Panc1 (cell line): ENCODE measurements at regions not wholly inside any gene's neighbourhood (a gene's known extent, or its start where the extent isn't known, plus 50 kb on each side); places are given as distances from the start of the nearest gene placed in this dataset.
A peak's percentile ranks its signal among the peaks of the same experiment; 100 is the strongest.

ENCODE experiments used
- ATAC-seq: fragments of 200-7000 bp; cut with Tn5 transposase; 2 replicates; pipeline ENCODE4 v1.9.1; 2020; ENCODE audit warnings: mild to moderate bottlenecking, moderate library complexity
- BruUV-seq: library from RNA; stranded (reverse); fragments of 400-500 nt; replicated peaks from 2 replicates; lab custom pipeline; 2021; lab: Mats Ljungman, UMichigan
- CTCF ChIA-PET: fragments of 300-600 bp; sonication (Branson Sonifier 250); formaldehyde crosslinking; loops from one replicate; lab custom pipeline; 2022; ENCODE audit warnings: antibody characterized with exemption; lab: Charles Lee
- POLR2A ChIA-PET: fragments of 300-600 bp; sonication (Branson Sonifier 250); formaldehyde crosslinking; loops from one replicate; lab custom pipeline; 2022; ENCODE audit warnings: antibody characterized with exemption; lab: Charles Lee
- DNase-seq: peaks from one replicate; pipeline ENCODE4 v3.0.0-alpha.2; 2010; ENCODE audit warnings: low read depth, low spot score
- H3K27ac ChIP-seq: 2 replicates; pipeline ENCODE4 v1.5.1; 2011; ENCODE audit warnings: mild to moderate bottlenecking, low read length, inconsistent platforms
- H3K27me3 ChIP-seq: fragments of 200-500 bp; sonication (Bioruptor generic); 2 replicates; pipeline ENCODE4 v1.6.0; 2014; ENCODE audit warnings: low read length, inconsistent platforms; ENCODE audit not compliant: control insufficient read depth, insufficient read depth
- H3K36me3 ChIP-seq: fragments of 200-500 bp; sonication (Bioruptor generic); 2 replicates; pipeline ENCODE4 v1.5.1; 2014; ENCODE audit warnings: inconsistent platforms, mild to moderate bottlenecking, low read length, moderate library complexity; ENCODE audit not compliant: control insufficient read depth, insufficient read depth
- H3K4me1 ChIP-seq: 2 replicates; pipeline ENCODE4 v1.5.1; 2011; ENCODE audit warnings: inconsistent platforms, mild to moderate bottlenecking, low read length, moderate library complexity; ENCODE audit not compliant: control insufficient read depth, insufficient read depth
- H3K4me3 ChIP-seq, 2 experiments: 2 replicates each; pipeline ENCODE4 v1.5.1; 2011 to 2012; ENCODE audit warnings: low read depth in 2 of 2, low read length in 2 of 2, mild to moderate bottlenecking in 2 of 2, inconsistent platforms in 1 of 2, moderate library complexity in 1 of 2
- H3K9me3 ChIP-seq: fragments of 200-500 bp; sonication (Bioruptor generic); 2 replicates; pipeline ENCODE4 v1.5.1; 2014; ENCODE audit warnings: low read depth, mild to moderate bottlenecking, inconsistent platforms, low read length, moderate library complexity; ENCODE audit not compliant: control insufficient read depth, insufficient read depth
- CTCF ChIP-seq: fragments of 450-650 bp; IDR thresholded peaks from 2 replicates; pipeline ENCODE4 v1.5.1; 2017; ENCODE audit warnings: mild to moderate bottlenecking
- POLR2AphosphoS5 ChIP-seq: IDR thresholded peaks from 2 replicates; pipeline ENCODE4 v1.6.1; 2012; ENCODE audit warnings: mild to moderate bottlenecking, low read depth, low read length, moderate library complexity
- SIN3A ChIP-seq: IDR thresholded peaks from 2 replicates; pipeline ENCODE4 v1.6.1; 2012; ENCODE audit warnings: low read depth, mild to moderate bottlenecking, low read length, moderate library complexity, borderline replicate concordance; ENCODE audit not compliant: insufficient read depth
- TCF7L2 ChIP-seq: IDR thresholded peaks from 2 replicates; pipeline ENCODE4 v1.6.1; 2011; ENCODE audit warnings: mild to moderate bottlenecking, low read depth, low read length, inconsistent platforms
- in situ Hi-C: cut with HindIII; loops from 2 replicates; pipeline ENCODE4 v1.10.0; 2016; ENCODE audit warnings: low sequenced_read_pairs, low pct_unique_long_range_greater_than_20kb
- intact Hi-C: fragments of 100-400 bp; cut with micrococcal nuclease; formaldehyde crosslinking; loops from one replicate; pipeline ENCODE4 v1.10.0; 2022; ENCODE audit not compliant: unreplicated experiment
- TF ChIP-seq, protein P1 (sequence below), 2 experiments: IDR thresholded peaks; 2 replicates each; pipeline ENCODE4 v1.6.1; 2011 to 2012; ENCODE audit warnings: low read depth in 2 of 2, control low read depth in 1 of 2, low read length in 1 of 2, mild to moderate bottlenecking in 1 of 2, moderate library complexity in 1 of 2; ENCODE audit not compliant: insufficient read depth in 1 of 2

DNA sequence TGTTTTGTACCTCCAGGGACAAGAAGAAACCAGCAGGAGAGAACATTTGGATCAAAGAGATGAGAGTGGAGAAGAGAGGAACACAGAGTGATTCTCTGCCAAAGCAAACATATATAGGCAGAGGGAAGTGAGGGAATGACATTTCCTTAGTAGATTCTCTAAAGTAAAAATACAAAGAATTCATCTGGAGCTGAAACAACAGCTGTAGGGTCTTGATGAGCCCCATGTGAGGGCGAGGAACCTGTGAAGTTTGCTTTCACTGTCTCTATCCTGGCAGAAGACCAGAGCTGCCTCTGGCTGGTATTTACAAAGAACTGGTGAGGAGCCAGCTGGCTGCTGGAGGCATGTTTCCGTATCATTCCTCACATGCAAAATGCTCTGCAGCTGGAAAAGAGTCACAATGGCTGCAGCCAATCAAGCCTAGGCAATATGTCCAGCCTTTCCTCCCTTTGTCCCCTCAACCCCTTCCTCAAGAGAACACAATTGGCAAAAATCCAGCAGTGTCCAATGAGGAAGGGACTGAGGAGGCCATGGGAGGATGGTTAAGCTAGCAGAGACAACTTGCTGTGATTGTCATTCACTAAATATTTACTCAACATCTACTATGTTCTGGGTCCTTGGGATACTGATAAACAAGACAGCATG is 122.5 kb downstream of the PHLDA1 start:
- ATAC-seq (peak; percentile 78), DNase-seq (no peak)
- Histone ChIP-seq H3K27ac (peak overlapping the region; percentile 96), H3K27me3 (no peaks in the 10 kb centered on the region), H3K4me1 (peaks cover 37% of the 10 kb centered on the region), H3K36me3 (no peaks in the 10 kb centered on the region), H3K4me3 (no peak overlapping the region), H3K9me3 (no peaks in the 10 kb centered on the region; the same call in 1 of the 2 replicates)
- in situ Hi-C loops, result no loop called here
- intact Hi-C loops, result no loop called here
- POLR2A ChIA-PET, result interaction anchor here (0.6 kb wide), 1 partner anchor 1380 kb away, joined by 7 read pairs; no protein-coding TSS in a partner anchor
- BruUV-seq, result no TSS peak
- TF ChIP-seq, protein P1, sequence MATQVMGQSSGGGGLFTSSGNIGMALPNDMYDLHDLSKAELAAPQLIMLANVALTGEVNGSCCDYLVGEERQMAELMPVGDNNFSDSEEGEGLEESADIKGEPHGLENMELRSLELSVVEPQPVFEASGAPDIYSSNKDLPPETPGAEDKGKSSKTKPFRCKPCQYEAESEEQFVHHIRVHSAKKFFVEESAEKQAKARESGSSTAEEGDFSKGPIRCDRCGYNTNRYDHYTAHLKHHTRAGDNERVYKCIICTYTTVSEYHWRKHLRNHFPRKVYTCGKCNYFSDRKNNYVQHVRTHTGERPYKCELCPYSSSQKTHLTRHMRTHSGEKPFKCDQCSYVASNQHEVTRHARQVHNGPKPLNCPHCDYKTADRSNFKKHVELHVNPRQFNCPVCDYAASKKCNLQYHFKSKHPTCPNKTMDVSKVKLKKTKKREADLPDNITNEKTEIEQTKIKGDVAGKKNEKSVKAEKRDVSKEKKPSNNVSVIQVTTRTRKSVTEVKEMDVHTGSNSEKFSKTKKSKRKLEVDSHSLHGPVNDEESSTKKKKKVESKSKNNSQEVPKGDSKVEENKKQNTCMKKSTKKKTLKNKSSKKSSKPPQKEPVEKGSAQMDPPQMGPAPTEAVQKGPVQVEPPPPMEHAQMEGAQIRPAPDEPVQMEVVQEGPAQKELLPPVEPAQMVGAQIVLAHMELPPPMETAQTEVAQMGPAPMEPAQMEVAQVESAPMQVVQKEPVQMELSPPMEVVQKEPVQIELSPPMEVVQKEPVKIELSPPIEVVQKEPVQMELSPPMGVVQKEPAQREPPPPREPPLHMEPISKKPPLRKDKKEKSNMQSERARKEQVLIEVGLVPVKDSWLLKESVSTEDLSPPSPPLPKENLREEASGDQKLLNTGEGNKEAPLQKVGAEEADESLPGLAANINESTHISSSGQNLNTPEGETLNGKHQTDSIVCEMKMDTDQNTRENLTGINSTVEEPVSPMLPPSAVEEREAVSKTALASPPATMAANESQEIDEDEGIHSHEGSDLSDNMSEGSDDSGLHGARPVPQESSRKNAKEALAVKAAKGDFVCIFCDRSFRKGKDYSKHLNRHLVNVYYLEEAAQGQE (IDR thresholded peaks at IDR 0.05; ENCODE audit: insufficient read depth in 1 of 2, low read depth in 2 of 2, low read length in 1 of 2), result no peak
- TF ChIP-seq POLR2AphosphoS5, result peak; percentile 60; the same call in 1 of the 2 replicates
- TF ChIP-seq TCF7L2, result peak; percentile 89
- CTCF ChIA-PET, result interaction anchor here (0.7 kb wide), 1 partner anchor 149 kb away, joined by 4 read pairs; no protein-coding TSS in a partner anchor

DNA sequence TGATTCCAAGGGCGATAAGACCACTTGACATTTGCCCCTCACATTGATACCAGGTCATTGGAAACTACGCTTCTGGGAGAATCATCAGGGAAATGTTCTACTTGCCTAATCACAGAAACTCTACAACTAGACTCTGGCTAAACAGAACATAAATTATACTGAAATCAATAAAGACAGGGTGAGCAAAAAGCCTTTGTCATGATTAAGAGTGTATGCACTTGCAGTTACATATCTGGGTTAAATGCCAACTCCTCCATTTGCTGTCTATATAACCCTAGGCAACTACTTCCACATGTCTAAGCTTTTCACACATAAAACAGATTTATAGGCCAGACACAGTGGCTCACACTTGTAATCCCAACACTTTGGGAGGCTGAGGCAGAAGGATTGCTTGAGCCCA is 125.7 kb downstream of the PHLDA1 start:
- in situ Hi-C loops, result no loop called here
- ATAC-seq, result no peak
- no peak for DNase-seq
- H3K36me3 ChIP-seq, result no peaks in the 10 kb centered on the region; the same call in 1 of the 2 replicates
- H3K9me3 ChIP-seq, result peaks cover 21% of the 10 kb centered on the region; the same call in 1 of the 2 replicates
- ChIA-PET CTCF (no interaction called here), POLR2A (no interaction called here)
- no peak overlapping the region for H3K4me3 ChIP-seq
- intact Hi-C loops, result no loop called here
- H3K4me1 ChIP-seq, result peaks cover 35% of the 10 kb centered on the region
- H3K27ac ChIP-seq, result peak overlapping the region; percentile 96
- no peaks in the 10 kb centered on the region for H3K27me3 ChIP-seq
- BruUV-seq, result no TSS peak
- TF ChIP-seq POLR2AphosphoS5 (no peak), CTCF (no peak), SIN3A (no peak)

GRCh38 chr12:75900781-75901254 is 130.8 kb downstream of the PHLDA1 start:
- Histone ChIP-seq H3K9me3 (peaks cover 37% of the 10 kb centered on the region; the same call in 1 of the 2 replicates), H3K4me1 (peaks cover 19% of the 10 kb centered on the region; the same call in 1 of the 2 replicates), H3K27ac (peak overlapping the region; percentile 83), H3K4me3 (no peak overlapping the region), H3K36me3 (no peaks in the 10 kb centered on the region; the same call in 1 of the 2 replicates), H3K27me3 (no peaks in the 10 kb centered on the region)
- in situ Hi-C loops (no loop called here), intact Hi-C loops (no loop called here)
- POLR2A ChIA-PET, result no interaction called here
- peak; percentile 43 for ATAC-seq
- DNase-seq, result no peak
- CTCF ChIA-PET, result no interaction called here
- BruUV-seq, result no TSS peak
- TF ChIP-seq SIN3A, result no peak
- no peak for TF ChIP-seq TCF7L2
- TF ChIP-seq CTCF, result no peak
- TF ChIP-seq POLR2AphosphoS5, result no peak
- TF ChIP-seq, protein P1 (IDR thresholded peaks at IDR 0.05; ENCODE audit: insufficient read depth in 1 of 2, low read depth in 2 of 2, low read length in 1 of 2), result no peak
